KOPT-K1 (cell line): ENCODE measurements at regions not wholly inside any gene's neighbourhood (a gene's known extent, or its start where the extent isn't known, plus 50 kb on each side); places are given as distances from the start of the nearest gene placed in this dataset.

Source experiments
- H3K27ac ChIP-seq: fragments of 200-600 bp; sonication (generic); 2 replicates; pipeline ENCODE4 v1.5.1; 2016; ENCODE audit warnings: antibody characterized with exemption, mild to moderate bottlenecking, low read depth, low read length; ENCODE audit not compliant: poor library complexity, severe bottlenecking
- H3K36me3 ChIP-seq: fragments of 200-600 bp; sonication (generic); 2 replicates; pipeline ENCODE4 v1.5.1; 2017; ENCODE audit warnings: antibody characterized with exemption, mild to moderate bottlenecking, low read length, moderate library complexity; ENCODE audit not compliant: insufficient read depth
- H3K9me3 ChIP-seq: fragments of 200-600 bp; sonication (generic); 2 replicates; pipeline ENCODE4 v1.5.1; 2017; ENCODE audit warnings: antibody characterized with exemption, low read length, mild to moderate bottlenecking; ENCODE audit not compliant: insufficient read depth, poor library complexity, severe bottlenecking

DNA sequence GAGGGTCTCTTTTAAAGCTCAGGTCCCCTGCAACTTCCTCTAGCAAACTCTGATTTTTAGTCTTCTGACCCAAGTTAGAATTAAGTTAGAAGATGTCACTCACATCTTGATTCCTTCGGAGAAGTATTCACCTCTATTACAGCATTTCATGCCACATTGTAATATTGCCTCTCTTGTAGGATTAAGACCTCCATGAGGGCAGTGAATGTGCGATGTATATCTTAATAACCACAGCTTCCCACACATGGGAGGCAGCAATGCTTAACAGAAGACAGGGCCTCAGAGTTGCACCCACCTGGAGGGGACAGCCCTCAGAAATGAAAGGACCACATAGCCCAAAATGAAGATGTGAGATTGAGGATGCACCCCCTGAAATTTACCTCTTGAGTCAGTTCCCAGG is 270.3 kb downstream of the HTR7 start:
- no peak overlapping the region for H3K27ac ChIP-seq
- no peaks in the 10 kb centered on the region for H3K9me3 ChIP-seq
- no peaks in the 10 kb centered on the region for H3K36me3 ChIP-seq

DNA sequence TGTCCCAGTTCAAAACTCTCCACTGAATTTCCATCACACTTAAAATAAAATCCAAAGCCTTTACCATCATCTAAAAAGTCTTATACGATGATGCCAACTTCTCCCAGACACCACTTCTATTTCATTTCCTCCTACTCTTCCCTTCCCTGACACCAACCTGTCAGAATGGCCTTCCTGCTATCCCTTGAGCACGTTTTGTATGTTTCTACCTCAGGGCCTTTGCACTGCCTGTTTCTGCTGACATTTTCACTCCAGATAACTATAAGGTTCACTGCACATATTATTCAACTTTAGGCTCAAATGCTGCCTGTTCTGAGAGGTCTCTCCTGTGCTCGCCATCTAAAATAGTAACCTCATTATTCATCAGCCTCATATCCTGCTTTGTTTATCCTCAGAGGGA is 269.6 kb downstream of the HTR7 start:
- Histone ChIP-seq H3K9me3 (no peaks in the 10 kb centered on the region), H3K27ac (no peak overlapping the region), H3K36me3 (no peaks in the 10 kb centered on the region)

GRCh38 chr10:90589825-90590224 is 268.0 kb downstream of the HTR7 start:
- H3K27ac ChIP-seq: no peak overlapping the region
- no peaks in the 10 kb centered on the region for H3K9me3 ChIP-seq
- H3K36me3 ChIP-seq: no peaks in the 10 kb centered on the region

- Histone ChIP-seq H3K27ac (no peak overlapping the region), H3K36me3 (no peaks in the 10 kb centered on the region), H3K9me3 (no peaks in the 10 kb centered on the region)
These were observed 266.2 kb downstream of the HTR7 start for GRCh38 chr10:90591629-90592028.

GRCh38 chr10:90592638-90593302 is 265.1 kb downstream of the HTR7 start:
- no peak overlapping the region for H3K27ac ChIP-seq
- no peaks in the 10 kb centered on the region for H3K36me3 ChIP-seq
- H3K9me3 ChIP-seq: no peaks in the 10 kb centered on the region

- Histone ChIP-seq H3K27ac (no peak overlapping the region), H3K36me3 (no peaks in the 10 kb centered on the region), H3K9me3 (no peaks in the 10 kb centered on the region)
These were observed 259.3 kb downstream of the HTR7 start for GRCh38 chr10:90598513-90598912.

DNA sequence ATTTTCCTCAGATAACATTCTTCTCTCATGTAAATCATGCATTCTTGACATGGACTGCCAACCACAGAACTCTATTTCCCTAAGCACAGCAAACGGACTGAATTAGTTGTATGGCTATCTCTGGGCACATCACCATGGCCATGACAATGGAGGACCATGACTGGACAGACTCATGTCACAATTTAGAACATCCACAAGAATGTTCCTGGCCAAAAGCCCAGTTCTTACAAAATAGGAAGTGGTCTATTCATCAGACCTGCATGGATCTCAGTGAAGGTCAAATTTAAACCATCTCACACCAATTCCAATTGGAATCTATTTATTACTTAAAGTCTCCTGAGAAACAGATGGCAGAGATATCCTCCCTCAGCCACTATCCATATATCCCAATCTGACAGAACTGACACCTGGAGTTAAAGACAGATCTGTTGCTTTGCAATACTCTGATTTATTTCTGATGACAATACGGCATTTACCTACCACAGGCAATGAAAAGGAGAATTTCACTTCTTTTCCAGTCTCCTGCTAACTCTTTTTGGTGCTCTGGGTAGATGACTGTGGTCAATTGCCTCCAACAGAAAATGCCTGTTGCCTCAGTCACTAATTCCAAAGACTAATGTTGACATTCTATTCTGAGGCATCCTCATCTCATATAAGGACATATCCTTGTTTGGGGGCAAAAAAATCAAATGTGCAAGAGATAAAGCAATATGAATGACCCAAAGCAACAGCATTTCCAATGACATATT is 254.8 kb downstream of the HTR7 start:
- H3K9me3 ChIP-seq: no peaks in the 10 kb centered on the region
- H3K36me3 ChIP-seq: no peaks in the 10 kb centered on the region
- no peak overlapping the region for H3K27ac ChIP-seq

GRCh38 chr10:90604636-90605035 is 253.2 kb downstream of the HTR7 start:
- no peaks in the 10 kb centered on the region for H3K9me3 ChIP-seq
- H3K27ac ChIP-seq: no peak overlapping the region
- H3K36me3 ChIP-seq: no peaks in the 10 kb centered on the region

- Histone ChIP-seq H3K9me3 (no peaks in the 10 kb centered on the region), H3K27ac (no peak overlapping the region), H3K36me3 (no peaks in the 10 kb centered on the region)
These were observed 252.3 kb downstream of the HTR7 start for GRCh38 chr10:90605506-90605905.

GRCh38 chr10:90612276-90612675 is 245.6 kb downstream of the HTR7 start:
- H3K27ac ChIP-seq: no peak overlapping the region

DNA sequence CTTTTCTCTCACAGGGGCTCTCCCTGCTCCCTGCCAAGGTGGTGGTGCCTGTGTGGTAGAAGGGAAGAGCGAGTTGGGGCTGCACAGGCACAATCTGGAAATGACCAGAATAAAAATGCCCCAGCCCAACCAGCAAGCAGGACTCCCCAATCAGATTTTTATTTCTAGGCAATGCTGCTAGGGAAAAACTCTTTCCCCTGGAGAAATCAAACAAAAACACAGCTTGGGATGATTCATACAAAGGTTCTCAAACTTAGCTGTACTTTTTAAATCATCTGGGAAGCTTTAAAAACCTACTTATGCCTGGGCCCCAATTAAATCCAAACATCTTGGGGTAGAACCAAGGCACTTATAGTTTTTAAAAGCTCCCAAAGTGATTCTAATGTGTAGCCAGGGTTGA is 243.2 kb downstream of the HTR7 start:
- no peaks in the 10 kb centered on the region for H3K9me3 ChIP-seq

More at GRCh38 chr10:90612276-90612675, 245.6 kb downstream of the HTR7 start:
- no peaks in the 10 kb centered on the region for H3K9me3 ChIP-seq
- no peaks in the 10 kb centered on the region for H3K36me3 ChIP-seq

GRCh38 chr10:90621577-90621976 is 236.3 kb downstream of the HTR7 start:
- Histone ChIP-seq H3K27ac (no peak overlapping the region), H3K9me3 (no peaks in the 10 kb centered on the region), H3K36me3 (no peaks in the 10 kb centered on the region)

More for the DNA sequence above, 243.2 kb downstream of the HTR7 start:
- Histone ChIP-seq H3K27ac (no peak overlapping the region), H3K36me3 (no peaks in the 10 kb centered on the region)

DNA sequence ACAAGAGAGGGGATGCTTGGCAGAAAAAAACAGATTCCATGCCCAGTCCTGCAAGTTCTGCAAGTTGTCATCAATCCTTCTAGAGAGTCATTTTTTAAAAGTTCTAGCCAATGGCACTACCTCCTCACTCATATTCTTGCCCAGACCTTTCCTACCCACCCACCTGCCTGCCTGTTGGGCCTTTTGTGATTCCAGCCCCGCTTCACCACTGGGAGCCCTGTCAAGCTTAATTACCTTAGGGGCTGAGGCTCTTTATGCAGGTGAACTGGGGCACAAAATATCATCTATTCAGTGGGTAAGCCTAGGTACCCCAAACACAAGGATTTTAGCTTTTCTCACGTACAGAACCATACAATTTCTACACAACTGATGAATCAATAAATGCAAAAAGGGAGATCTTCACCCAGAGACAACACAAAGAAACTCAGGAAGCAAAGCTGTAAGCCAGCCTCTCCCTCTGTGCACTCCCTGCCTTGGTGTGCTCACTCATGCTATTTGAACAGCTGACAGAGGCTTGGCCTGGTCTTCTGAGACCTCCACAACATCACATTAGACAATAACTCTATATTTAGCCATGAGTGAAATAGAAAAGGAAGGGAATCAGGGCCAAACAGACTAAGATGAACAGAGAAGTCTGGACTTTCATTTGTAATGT is 222.6 kb downstream of the HTR7 start:
- Histone ChIP-seq H3K9me3 (no peaks in the 10 kb centered on the region), H3K27ac (no peak overlapping the region), H3K36me3 (no peaks in the 10 kb centered on the region)

DNA sequence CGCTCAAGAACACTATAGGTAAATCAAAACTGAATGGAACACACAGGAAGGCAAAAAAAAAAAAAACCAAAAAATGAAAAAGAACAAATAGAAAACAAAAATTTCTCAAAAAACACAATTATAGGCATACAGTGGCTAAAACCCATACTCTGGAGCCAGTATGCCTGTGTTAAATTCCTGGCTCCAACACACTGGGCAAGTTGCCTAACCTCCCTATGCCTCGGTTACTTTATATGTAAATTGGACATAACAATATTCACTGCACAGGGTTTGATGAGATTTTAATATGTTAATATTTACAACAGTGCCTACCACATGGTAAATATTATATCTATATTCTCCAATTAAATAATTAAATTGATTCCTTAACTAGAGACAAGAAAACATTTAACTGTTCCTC is 217.1 kb downstream of the HTR7 start:
- Histone ChIP-seq H3K36me3 (no peaks in the 10 kb centered on the region), H3K27ac (no peak overlapping the region), H3K9me3 (no peaks in the 10 kb centered on the region)

DNA sequence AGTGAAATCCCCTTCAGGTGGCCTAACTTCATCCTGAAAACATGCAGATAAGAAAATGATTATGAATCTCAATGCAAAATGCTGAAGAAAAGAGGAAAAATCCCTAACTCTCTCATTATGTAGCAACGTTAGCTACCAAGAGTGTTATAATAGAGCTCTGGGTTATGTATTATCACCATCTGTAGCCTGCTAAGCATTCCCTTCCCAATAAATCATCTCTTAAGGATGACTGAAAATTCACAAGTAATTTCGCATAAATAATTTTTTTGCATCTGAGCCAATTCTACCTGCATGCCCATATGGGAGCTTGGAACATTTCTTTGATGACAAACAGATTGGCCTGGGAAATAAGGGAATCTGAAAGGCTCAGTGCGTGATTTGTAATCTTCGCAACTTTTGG is 216.1 kb downstream of the HTR7 start:
- H3K27ac ChIP-seq: no peak overlapping the region
- no peaks in the 10 kb centered on the region for H3K9me3 ChIP-seq
- no peaks in the 10 kb centered on the region for H3K36me3 ChIP-seq
